GM18867 (cell line): ENCODE measurements at regions not wholly inside any gene's neighbourhood (a gene's known extent, or its start where the extent isn't known, plus 50 kb on each side); places are given as distances from the start of the nearest gene placed in this dataset.
"Not testable (repeated sequence)": the region's sequence is repeated elsewhere in the genome, so short reads cannot be mapped to it uniquely, and the experiment has no call there.

ENCODE experiments used
- ATAC-seq: cut with Tn5 transposase; IDR thresholded peaks from one replicate; pipeline ENCODE4 v1.9.1; 2021; ENCODE audit warnings: mild to moderate bottlenecking, moderate library complexity; ENCODE audit not compliant: unreplicated experiment

DNA sequence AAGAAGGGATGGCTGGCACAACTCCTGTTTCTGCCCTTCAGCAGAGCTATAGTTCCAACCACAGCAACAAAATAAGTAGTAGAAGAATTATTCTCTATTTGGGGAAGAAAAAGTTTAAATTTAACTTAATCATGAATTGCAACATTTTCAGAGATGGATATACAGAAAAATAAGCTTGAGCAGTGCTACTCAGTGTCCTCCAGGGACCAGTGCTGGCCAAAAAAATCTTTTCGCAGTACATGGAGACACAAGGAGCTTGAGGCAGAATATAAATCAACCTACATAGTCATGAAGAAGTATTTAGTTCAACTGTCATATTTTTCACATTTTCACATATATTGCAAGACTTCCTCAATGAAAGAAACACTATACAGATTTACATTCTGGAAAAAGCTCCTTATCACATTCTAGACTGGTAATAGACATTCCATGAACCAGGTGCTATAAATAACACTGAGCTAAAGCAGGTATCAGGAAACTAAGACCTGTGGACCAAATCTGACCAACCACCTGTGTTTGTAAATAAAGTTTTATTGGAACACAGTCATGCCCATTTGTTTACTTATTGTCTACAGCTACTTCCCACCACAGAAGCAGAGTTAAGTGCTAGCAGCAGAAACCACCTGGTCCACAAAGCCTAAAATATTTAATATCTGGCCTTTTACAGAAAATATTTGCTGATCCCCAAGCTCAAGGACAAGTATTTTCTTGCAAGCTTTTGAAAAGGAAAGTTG, 101.9 kb downstream of the RGS21 start:
- no peak for ATAC-seq

DNA sequence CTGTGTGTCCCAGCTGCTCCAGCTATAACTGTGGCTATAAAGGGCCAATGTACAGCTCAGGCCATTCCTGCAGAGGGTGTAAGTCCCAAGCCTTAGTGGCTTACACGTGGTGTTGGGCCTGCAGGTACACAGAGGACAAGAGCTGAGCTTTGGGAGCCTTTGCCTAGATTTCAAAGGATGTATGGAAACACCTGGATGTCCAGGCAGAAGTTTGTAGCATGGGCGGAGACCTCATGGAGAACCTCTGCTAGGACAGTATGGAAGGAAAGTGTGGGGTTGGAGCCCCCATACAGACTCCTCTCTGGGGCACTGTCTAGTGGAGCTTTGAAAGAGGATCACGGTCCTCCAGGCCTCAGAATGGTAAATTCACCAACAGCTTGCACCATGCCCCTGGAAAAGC, 113.9 kb downstream of the RGS21 start:
- no peak for ATAC-seq

DNA sequence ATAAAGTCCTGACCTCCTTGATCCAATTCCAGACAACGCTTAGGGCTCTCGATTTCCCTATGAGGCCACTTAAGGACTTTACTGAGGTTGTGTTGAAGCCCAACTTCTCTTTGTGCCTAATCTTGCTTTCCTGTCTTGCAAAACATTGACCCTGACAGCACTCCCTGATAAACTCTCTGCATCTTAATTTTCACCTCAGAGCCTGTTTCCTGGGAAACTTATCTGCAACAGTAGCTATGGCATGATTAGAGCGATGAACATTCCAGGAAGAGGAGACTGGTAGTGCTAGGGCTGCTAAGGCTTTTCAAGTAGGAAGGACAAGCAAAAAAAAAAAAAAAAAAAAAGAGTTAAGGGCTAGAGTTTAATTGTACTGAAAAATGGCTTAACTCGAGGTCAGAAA, 118.9 kb downstream of the RGS21 start:
- ATAC-seq = no peak

DNA sequence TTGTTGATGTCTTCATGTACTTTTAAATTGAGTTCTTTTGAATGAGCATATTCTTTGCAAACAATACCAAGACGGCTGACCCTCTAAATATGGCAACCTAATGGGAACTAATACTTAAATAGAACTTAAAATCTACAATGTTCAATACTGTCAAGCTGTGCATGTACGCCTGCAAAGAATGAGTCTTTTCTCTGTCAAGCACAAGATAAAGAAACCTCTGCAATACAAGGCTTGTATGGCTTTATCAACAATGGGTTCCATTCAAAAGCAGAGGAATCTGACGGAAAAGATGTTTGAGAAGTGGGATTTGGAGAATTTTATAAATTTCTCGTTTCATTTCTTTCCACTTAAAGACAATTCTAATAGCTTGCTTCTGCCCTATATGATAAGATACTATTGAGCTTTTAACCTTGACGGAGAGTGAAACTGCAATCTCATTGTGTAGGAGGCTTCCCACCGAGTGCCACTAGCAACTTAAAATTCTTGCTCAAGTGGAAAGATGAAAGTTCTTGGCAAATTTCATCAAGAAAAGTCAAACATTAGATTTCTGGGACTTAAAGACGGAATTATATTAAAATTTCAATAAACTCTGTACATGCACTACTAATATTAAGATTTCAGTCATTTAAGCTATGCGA, 119.8 kb downstream of the RGS21 start:
- no peak for ATAC-seq

DNA sequence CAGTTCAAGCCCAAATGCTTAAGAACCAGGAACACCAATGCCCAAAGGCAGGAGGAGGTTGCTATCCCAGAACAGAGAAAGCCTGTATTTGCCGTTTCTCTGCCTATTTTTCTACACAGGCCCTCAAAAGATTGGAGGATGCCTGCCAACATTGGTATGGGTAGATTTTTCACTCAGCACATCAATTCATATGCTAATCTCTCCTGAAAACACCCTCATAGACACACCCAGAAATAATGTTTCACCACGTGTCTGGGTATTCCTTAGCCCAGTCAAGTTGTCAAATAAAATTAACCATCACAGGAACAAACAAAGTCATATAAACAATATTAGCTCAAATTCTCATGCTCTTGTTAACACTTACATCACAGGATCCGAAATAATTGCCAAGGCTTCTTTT, 121.9 kb downstream of the RGS21 start:
- ATAC-seq = no peak

DNA sequence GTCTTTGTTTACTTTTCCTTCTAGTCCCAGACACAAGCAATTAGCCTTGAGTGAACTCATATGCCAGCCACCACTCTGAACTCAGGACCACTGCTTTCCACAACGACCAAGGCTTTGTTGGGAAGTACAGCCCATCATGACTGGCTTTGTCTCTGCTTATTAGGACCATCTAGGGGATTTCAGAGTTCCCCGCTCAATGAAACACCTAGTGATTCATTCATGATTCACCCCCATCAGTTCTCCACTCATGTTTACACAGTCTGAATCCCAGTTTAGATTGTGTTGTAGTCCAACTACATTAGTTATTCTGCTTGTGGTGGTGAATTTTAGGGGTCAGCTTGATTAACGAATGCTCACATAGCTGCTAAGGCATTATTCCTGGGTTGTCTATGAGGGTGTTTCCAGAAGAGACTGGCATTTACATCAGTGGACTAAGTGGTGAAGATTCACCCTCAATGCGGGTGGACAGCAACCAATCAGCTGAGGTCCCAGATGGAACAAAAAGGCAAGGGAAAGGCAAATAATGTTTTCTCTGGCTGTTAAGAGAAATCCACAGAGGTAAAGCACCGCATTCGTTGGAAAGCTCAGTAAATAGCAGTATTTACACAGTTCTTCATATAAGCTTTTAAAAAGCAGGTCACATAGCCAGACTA, 122.7 kb downstream of the RGS21 start:
- no peak for ATAC-seq

DNA sequence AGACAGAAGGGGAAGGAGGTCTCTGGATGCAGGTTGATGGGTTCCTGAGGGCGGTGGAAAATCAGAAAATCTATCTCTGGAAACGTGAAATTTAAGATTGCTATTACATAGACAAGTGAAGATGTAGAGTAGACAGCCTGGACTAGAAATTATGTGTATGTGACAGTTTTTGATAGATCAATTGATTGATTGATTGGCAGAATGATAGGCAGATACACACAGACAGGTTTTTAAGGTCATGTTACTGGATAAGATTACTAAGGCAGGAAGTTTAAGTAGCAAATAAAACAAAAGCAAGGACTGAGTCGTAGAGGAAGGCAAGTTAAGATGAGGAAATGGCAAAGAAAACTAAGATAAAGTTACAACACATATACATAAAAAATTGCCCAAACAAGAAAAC, 124.7 kb downstream of the RGS21 start:
- no peak for ATAC-seq

DNA sequence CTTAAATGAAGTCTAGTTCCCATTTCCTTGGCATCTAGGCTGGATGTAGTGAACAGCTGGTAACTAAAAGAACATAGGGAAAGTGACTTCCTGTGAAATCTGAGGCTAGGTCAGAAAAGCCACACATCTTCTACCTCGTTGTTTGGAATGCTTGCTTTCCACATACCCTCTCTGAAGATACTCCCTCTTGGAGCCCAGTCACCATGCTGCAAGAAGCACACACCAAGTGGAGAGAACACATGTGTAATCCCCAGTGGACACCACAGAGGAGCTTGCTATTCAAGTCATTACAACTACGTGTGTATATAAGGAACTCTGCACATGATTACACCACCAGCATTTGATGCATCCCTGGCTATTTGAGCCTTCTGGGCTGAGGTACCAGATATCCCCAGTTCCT, 125.9 kb downstream of the RGS21 start:
- ATAC-seq = no peak

DNA sequence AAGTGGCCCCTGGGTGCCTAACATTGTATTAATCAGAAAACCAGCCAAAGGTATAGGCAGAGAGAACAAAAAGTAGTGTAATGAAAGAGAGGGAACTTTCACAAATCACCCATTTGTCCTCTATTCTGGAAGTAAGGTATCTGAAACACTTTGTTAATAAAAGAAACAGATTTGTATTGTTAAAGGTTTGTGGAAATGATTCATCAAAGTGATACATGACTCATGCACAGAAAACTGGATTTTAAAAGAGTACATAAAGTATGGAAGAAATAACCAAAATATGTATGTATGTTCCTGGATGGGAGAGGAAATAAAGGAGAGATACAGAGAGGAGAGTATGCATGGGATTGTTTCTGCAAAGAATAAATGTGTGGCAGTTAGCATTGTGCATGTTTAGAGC, 126.8 kb downstream of the RGS21 start:
- no peak for ATAC-seq

DNA sequence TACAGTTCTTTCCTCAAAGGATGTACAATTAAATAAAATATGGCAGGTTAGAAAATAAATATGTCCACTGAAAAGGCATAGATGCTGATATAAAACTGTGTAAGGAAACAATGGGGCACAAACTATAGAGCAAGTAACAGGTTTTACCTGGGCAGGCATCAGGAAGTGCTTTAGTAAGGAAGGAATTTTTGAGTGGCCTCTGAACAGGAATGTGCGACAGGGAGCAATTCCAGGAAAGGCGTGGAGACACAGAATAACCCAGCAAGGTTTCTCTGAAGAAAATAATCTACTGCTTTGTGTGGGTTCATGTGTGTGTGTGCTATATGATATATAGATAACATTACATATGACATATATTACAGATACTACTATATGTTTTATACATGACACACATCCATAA, 128.4 kb downstream of the RGS21 start:
- ATAC-seq = no peak

DNA sequence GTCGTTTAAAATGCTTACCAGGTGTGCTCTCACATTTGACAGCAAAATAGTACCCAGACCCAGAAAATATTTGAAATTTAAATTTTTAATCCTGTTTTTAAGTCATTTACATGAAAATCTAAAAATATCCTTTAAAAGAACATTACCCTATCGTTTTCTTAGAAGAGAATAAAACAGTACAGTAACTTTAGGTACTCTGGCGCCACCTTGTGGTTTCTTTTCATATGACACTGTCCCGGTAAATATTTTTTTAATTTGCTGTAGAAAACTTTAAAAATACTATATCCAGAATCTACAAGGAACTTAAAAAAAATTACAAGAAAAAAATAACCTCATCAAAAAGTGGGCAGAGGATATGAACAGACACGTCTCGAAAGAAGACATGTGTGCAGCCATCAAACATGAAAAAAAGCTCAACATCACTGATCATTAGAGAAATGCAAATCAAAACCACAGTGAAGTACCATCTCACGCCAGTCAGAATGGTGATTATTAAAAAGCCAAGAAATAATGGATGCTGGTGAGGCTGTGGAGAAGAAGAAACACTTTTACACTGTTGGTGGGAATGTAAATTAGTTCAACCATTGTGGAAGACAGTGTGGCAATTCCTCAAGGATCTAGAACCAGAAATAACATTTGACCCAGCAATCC, 129.2 kb downstream of the RGS21 start:
- peak; percentile 74 for ATAC-seq

DNA sequence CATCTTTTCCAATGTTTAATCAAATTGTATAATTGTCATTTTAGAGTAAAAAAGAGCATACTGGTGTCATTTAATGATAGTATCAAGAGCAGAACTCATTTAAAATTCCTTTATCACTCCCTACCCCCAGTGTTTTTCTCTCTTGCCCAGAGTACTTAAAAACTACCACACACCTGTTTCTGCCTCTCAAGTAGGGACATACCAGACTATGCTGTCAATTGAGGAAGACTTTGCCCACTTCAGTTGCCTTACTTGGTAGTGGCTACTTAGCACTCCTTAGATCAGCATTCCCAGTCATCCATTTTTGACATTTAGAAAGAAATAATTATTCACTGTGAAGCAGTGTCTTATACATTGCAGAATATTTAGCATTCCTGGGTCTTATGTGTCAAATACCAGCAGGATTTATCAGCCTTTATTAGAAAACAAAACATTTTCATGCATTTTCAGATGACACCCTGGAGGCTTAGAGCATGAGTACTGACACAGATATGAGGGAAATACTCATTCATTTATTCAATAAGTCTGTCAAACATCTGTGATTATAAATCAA, 127.5 kb upstream of the RGS1 start:
- ATAC-seq = no peak

DNA sequence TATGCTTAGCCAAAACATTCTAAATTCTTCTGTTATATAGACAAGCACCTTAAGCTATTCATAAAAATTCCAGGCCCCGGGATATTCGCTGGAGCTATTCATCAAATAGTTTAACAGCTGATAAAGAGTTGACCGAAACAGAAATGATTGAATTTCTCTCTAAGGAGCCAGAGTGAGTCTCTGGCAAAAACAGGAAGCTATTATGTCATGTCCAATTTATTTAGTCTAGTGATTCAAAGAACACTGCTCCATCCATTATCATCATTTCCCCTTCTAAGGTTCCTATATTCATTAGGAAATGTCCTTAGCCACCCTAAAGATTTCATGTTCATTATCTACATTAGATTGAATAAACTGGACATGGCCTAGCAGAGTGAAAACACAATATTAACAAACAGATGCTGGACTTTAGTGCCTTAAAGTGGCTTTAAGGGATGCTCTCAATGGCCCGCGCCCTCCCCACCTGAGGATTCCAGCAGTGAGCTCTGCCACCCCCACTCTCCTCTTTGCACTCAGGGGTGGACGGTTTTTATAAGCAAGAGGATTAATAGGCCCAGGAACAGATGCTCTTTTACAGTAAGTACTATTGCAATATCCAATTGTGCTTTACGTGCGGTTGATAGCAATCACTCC, 122.1 kb upstream of the RGS1 start:
- no peak for ATAC-seq

DNA sequence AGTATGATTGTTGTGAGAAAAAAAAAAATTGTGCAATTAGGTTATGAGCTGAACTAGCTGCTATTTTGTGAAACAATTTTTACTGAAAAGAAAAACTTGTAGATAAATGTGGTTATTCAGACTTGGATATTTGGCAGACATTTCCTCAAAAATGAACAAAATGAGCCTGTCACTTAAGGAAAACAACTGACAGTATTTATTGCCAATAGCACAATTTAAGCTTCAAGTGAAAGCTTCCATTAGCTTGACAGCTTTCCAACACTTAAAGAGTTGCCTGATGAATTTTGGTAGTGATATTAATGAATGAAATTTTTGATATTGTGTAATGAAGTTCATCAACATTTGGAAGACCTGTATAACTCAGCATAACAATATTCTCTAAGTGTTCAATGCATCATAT, 116.1 kb upstream of the RGS1 start:
- no peak for ATAC-seq

DNA sequence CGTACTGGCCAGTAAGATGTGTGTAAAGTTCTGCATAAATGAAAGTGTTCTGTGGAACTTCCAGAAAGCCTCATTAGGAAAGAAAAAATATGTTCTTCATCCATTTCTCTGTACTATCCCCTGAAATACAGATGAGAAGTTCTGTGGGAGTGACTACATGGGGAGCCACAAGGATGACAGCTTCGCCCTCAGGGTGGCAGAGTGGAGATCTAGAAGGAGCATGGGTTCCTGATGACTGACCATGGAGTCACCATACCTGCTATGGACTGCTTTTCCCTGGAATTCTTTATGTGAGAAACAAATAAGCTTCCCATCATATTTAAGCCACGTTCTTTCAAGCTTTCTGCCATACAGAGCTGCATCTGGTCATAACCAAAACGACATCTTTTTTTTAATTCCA, 113.9 kb upstream of the RGS1 start:
- no peak for ATAC-seq

DNA sequence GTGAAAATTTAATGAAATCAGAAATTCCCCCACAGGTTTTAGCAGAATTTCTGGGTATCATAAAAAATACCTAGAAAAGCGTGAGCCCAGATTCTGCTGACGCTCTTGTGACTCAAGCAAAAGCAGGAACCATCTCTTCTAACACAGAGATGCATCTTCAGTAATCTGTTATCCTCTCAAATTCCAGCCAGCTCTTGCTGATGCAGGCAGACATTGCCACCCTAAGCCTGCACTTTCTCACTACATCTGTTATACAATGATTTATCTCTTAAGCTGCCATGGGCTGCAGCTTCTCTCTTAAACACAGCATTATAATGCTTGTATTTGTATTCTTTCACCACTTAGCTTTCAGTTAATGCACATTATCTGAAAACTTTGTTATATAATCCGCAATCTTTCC, 113.0 kb upstream of the RGS1 start:
- ATAC-seq = no peak

DNA sequence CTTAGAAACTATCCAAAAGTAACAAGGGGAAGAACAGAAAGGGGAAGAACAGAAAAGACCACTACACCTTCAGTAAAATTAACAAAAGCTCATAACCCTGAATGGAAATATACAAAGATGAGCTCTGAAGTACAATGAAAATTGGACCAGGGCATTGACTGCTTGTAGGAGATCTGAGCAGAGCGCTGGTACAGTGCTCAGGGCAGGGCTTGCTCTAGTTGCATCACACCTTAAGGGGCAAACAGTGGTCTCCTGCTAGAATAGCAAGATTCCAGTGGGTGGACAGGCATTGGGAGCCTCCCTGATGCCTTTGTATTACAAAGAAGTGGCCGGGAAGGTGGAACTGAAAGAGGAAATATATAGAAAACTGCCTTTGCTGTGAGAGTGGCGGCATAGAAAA, 111.9 kb upstream of the RGS1 start:
- ATAC-seq = no peak

DNA sequence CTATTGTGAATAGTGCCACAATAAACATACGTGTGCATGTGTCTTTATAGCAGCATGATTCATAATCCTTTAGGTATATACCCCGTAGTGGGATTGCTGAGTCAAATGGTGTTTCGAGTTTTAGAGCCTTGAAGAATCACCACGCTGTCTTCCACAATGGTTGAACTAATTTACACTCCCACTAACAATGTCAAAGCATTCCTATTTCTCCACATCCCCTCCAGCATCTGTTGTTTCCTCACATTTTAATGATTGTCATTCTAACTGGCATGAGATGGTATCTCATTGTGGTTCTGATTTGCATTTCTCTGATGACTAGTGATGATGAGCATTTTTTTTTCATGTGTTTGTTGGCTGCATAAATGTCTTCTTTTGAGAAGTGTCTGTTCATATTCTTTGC, 110.4 kb upstream of the RGS1 start:
- ATAC-seq = not testable (repeated sequence)

DNA sequence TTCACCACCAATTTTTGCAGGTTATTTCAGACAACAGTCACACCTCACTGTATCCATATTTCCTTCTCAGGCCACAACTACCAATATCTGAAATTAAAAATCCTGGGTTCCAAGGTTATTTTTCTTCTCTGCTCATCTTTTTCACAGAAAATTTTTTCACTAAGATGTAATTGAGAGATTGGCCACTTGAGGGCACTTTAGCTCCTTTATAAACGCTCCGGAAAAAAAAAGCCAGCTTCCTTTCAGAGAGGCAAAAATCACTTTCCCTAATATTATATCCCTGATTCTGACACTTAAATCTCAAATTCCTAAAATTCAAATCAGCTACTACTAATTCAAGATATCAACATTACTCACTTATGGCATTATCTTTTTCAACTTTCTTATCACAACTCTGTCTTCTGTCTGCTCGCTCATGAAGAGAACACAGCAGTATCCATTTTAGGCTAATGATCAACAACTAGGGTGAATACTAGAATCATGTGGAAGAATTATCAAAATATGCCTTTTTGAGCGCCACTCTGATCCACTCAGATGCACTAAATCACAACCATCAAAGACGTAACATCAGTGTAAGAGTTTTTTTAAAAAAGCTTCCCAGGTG, 101.4 kb upstream of the RGS1 start:
- ATAC-seq = no peak

DNA sequence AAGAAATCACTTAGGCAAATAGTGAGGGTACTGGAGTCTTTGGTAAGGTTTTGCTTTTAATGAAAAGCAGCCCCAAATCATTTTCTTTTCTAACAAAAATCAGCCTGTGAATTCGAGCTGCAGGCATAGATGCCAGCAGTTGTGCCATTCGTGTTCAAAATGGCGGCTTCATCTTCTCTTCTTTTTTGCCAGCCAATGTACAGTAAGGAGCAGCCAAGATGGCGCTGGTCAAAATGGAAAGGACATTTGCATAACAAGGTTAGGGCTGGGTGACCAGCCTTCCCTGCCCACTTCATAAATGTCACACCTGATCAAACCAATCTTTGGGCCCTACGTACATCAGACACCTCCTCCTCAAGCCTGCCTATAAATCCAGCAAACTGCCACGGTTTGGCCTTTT, 100.2 kb upstream of the RGS1 start:
- no peak for ATAC-seq

DNA sequence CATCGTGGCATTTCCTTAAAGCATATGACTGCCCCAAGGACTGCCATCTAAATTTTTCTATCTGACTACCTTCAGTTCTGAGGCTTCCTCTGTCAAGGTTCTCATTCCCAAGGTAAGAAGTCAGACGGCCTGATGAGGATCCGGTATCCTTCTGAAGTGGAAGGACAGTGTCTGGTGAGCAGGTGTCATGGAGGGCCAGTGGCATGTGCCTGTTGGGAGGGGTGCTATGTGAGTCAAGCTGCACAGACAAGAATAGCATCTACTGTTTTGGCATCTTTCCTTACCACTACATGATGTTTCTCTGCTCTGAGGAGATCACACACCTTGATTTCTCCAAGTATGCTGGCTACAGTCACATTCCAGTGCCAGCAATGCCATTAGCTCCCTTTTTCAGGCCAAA, 99.6 kb upstream of the RGS1 start:
- ATAC-seq = no peak
